ENCODE measurements at regions not wholly inside any gene's neighbourhood (a gene's known extent, or its start where the extent isn't known, plus 50 kb on each side); places are given as distances from the start of the nearest gene placed in this dataset.

DNA sequence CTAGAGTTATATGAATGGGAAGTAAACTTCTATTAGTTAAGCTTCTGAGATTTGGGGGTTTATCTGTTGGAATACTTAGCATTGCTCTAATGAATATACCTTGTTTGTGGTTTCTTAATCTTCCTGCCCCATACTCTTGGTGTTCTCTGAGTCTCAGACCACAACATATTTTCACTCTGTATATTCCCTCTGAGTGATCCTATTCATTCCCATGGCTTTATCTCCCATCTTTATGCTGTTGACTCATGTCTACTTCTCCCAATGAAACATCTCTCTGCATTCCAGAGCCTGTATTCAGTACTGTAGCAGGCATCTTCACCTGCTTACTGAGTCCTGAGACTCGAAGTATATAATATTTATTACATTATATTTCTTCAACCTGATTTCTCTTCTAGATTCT lies 283.7 kb upstream of the MAP3K7 start:
- H3K4me3 ChIP-seq: no peak overlapping the region
- H3K27ac ChIP-seq: no peak overlapping the region
- no peak overlapping the region for H3K9ac ChIP-seq
- no peak overlapping the region for H3K4me2 ChIP-seq
- no peaks in the 10 kb centered on the region for H3K36me3 ChIP-seq
- no peaks in the 10 kb centered on the region for H3K9me3 ChIP-seq (replicated peaks in 1 of 11)
- TF ChIP-seq Cebpa-rat (IDR thresholded peaks at IDR 0.05): no peak
- no peaks in the 10 kb centered on the region for H4K20me1 ChIP-seq
- no peaks in the 10 kb centered on the region for H3K4me1 ChIP-seq
- H3K27me3 ChIP-seq: no peaks in the 10 kb centered on the region

DNA sequence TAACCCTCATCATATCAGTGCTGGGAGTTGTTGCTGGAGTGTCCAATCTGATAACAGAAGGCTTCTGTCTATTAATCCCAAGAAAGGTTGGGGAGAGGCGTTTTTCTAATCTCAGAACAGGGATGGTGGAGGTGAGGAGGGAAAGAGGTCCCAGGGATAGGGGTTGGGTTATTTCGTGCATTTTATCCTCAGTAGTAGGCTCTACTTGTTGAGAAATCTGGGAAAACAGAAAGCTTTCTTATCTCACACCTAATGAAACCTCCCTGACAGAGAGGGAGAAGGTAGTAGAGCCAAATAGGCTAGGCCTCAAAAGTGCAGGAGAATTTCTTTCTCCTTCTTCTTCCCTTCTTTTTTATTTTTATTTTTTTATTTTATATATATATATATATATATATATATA lies 281.8 kb upstream of the MAP3K7 start:
- Histone ChIP-seq H3K36me3 (no peaks in the 10 kb centered on the region), H3K27ac (no peak overlapping the region), H4K20me1 (no peaks in the 10 kb centered on the region), H3K4me1 (no peaks in the 10 kb centered on the region), H3K4me2 (no peak overlapping the region), H3K9ac (no peak overlapping the region), H3K27me3 (no peaks in the 10 kb centered on the region), H3K9me3 (replicated peaks in 1 of 11) (no peaks in the 10 kb centered on the region), H3K4me3 (no peak overlapping the region)
- no peak for TF ChIP-seq Cebpa-rat (IDR thresholded peaks at IDR 0.05)

DNA sequence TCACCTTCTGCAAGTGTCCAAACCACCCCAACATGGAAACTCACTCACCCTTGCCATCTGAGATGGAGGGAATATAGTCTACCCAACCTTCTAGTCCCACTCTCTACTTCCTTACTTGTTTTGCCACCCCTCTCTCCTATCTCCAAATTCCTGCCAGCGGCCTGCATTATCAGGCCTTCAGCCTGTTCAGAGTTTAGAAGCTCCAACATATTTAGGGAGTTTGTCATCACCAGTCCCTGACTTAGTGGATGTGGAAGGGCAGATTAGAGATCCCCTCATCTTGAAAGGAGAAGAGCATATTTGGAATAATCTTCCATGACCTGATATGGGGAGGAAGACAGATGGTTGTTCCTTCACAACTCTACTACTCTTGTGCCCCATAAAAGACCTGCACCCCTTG lies 281.4 kb upstream of the MAP3K7 start:
- no peak overlapping the region for H3K9ac ChIP-seq
- no peaks in the 10 kb centered on the region for H3K9me3 ChIP-seq (replicated peaks in 1 of 11)
- H3K4me2 ChIP-seq: no peak overlapping the region
- no peak for TF ChIP-seq Cebpa-rat (IDR thresholded peaks at IDR 0.05)
- no peak overlapping the region for H3K4me3 ChIP-seq
- H3K4me1 ChIP-seq: no peaks in the 10 kb centered on the region
- H4K20me1 ChIP-seq: no peaks in the 10 kb centered on the region
- no peak overlapping the region for H3K27ac ChIP-seq
- H3K36me3 ChIP-seq: no peaks in the 10 kb centered on the region
- H3K27me3 ChIP-seq: no peaks in the 10 kb centered on the region

DNA sequence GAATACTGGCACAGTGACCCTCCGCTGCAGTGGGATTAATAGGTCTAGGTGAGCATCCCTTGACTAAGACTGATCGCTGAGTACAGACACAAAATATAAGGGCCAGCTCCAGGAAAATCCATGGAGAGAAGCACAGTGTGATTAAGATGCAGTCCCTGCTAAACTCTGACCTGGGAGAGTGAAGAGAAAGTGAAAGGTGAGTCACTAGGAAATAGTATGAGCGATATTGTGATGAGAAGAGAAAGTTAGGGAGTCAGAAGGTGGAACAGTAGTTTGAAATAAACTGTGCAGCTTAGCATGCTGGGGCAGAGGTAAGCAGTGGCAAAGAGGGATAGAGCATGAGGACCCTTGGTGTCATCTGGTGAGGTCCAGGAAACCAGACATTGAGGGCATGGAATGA lies 278.6 kb upstream of the MAP3K7 start:
- Histone ChIP-seq H3K9me3 (replicated peaks in 1 of 11) (no peaks in the 10 kb centered on the region), H3K9ac (no peak overlapping the region), H3K4me2 (no peak overlapping the region), H3K27me3 (no peaks in the 10 kb centered on the region), H3K4me1 (peaks cover 9 to 18% (median 12%) of the 10 kb centered on the region in 10 experiments), H3K27ac (no peak overlapping the region), H3K4me3 (no peak overlapping the region), H3K36me3 (no peaks in the 10 kb centered on the region), H4K20me1 (no peaks in the 10 kb centered on the region)
- no peak for TF ChIP-seq Cebpa-rat (IDR thresholded peaks at IDR 0.05)

DNA sequence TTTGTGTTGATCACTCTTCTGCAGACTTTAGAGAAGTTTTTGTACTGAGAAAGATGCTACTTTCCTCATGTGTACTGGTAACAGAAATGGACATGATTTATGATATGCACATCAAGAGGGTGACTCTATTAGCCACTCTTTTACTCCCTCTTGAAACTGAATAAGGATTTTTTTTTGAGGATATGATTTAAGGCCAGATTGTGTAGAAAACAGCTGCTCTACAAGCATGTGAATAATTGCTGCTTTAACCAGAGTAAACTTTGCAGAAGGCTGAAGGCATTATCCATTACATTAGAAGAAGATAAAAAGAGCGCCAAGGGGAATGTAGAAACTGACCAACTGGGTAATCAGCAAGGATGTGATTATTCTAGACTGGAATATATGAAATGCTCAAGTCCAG lies 276.2 kb upstream of the MAP3K7 start:
- no peaks in the 10 kb centered on the region for H3K9me3 ChIP-seq (replicated peaks in 1 of 11)
- H4K20me1 ChIP-seq: no peaks in the 10 kb centered on the region
- no peaks in the 10 kb centered on the region for H3K27me3 ChIP-seq
- H3K4me2 ChIP-seq: no peak overlapping the region
- TF ChIP-seq Cebpa-rat (IDR thresholded peaks at IDR 0.05): no peak
- H3K4me3 ChIP-seq: no peak overlapping the region
- H3K4me1 ChIP-seq: peaks cover 9 to 18% (median 12%) of the 10 kb centered on the region in 10 experiments
- H3K9ac ChIP-seq: no peak overlapping the region
- no peak overlapping the region for H3K27ac ChIP-seq
- no peaks in the 10 kb centered on the region for H3K36me3 ChIP-seq

DNA sequence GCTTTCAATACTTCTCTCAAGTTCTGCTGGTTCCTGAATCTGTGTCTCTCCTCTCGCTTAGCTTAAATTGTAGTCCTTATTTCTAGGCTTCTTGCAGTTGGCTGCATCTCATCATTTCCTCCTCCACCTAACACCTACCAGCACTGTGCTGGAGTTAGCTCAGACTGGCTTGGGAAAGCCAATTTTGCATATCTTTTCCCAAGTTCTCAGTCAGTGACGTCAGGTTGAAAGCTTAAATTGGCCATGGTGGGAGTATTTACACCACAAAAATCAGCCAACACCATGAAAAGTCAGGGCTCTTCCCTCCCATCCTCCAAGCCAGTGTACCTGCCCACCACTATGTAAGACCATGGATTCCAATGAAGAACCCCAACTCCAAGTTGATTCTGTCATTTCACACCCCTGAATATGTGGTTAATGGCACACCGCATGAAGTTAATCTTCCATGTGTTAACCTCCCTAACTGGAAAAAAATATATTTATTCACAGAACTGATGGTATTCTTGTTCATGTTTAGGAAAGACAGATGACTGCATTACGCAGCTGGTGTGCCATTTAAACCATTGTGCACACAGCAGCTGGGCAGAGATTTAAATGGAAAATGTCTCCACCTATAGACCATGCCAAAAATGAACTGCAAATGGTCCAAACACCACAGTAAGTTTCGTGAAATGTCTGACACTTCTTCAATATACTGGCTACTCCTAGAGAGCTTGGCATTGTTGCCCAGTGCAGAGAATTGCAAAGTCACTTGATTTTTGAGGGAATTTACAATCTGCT lies 274.1 kb upstream of the MAP3K7 start:
- TF ChIP-seq Cebpa-rat (IDR thresholded peaks at IDR 0.05): no peak
- Histone ChIP-seq H3K36me3 (no peaks in the 10 kb centered on the region), H3K4me2 (peak overlapping the region in 8 of 11 experiments; percentile 52 to 76 (median 64); a peak in 11 of 22 replicates)

DNA sequence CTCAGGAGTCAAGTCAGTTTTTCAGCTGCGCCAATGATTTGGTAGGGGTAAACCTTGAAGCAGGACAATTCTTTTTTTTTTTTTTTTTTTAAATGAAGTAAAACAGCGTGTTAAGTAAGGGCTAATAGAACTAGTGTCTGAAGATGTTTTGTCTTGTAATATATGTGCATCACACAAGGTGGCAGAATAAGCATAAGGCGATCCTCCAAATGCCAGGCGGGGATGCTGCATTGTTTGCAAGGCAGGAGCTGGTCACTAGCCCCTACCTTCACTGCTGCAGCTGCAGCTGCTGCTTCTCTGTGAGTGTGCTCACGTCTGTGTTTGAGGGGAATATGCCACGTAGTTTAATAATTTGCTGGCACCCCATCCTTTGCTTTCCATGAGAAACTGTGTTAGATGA lies 272.7 kb upstream of the MAP3K7 start:
- H3K4me2 ChIP-seq: no peak overlapping the region
- H3K4me1 ChIP-seq: peaks cover 9 to 18% (median 12%) of the 10 kb centered on the region in 10 experiments
- TF ChIP-seq Cebpa-rat (IDR thresholded peaks at IDR 0.05): no peak
- no peaks in the 10 kb centered on the region for H3K27me3 ChIP-seq
- H3K36me3 ChIP-seq: no peaks in the 10 kb centered on the region
- H4K20me1 ChIP-seq: no peaks in the 10 kb centered on the region
- no peaks in the 10 kb centered on the region for H3K9me3 ChIP-seq (replicated peaks in 1 of 11)
- no peak overlapping the region for H3K27ac ChIP-seq
- H3K4me3 ChIP-seq: no peak overlapping the region
- H3K9ac ChIP-seq: no peak overlapping the region

More for the DNA sequence above, 274.1 kb upstream of the MAP3K7 start:
- H3K4me1 ChIP-seq: peaks cover 9 to 18% (median 12%) of the 10 kb centered on the region in 10 experiments
- H3K9ac ChIP-seq: no peak overlapping the region
- H3K27me3 ChIP-seq: no peaks in the 10 kb centered on the region
- no peaks in the 10 kb centered on the region for H3K9me3 ChIP-seq (replicated peaks in 1 of 11)
- H4K20me1 ChIP-seq: no peaks in the 10 kb centered on the region
- H3K4me3 ChIP-seq: no peak overlapping the region
- peak overlapping the region in 2 of 11 experiments; percentile 18 to 34; a peak in 2 of 22 replicates for H3K27ac ChIP-seq

DNA sequence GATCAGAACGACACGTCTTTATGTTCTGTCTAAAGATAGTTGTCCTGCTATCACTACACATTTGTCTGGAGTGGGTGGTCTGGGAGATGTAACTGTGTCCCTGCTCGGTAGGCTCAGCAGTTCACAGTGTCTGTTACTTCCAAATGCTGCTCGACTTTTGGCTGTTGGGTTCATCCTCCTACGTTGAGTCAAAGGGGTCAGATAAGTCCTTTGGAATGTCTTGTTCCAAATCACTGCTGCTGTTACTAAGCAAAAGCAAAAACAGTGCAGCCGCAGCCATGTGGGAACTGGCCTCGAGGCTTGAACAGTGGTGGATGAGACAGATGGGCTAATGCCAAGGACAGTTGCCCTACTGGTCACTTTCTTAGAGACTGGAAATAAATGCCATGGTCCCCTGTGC lies 272.2 kb upstream of the MAP3K7 start:
- Histone ChIP-seq H4K20me1 (no peaks in the 10 kb centered on the region), H3K4me2 (no peak overlapping the region), H3K27me3 (no peaks in the 10 kb centered on the region), H3K4me3 (no peak overlapping the region), H3K27ac (no peak overlapping the region), H3K36me3 (no peaks in the 10 kb centered on the region), H3K9me3 (replicated peaks in 1 of 11) (no peaks in the 10 kb centered on the region), H3K4me1 (peaks cover 9 to 18% (median 12%) of the 10 kb centered on the region in 10 experiments), H3K9ac (no peak overlapping the region)
- TF ChIP-seq Cebpa-rat (IDR thresholded peaks at IDR 0.05): no peak

DNA sequence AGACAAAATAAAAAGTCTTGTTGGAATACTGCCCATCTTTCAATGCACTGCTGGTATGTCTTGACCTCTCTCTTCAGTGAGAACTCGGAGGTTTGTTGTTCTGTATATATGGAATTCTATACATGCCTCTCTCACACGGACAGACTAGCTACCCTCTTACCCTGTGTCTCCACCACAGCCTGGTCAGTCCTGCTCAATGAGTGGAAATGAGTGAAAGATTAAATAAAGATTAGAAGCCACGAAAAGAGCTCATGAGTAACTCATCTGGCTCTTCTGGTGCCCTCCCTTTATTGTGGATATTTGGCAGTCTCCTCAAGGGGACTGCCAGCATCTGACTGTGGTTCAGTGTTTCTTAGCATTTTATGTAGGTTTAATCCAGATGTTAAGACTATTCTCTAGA lies 262.8 kb upstream of the MAP3K7 start:
- Histone ChIP-seq H3K4me2 (no peak overlapping the region), H3K9me3 (replicated peaks in 1 of 11) (no peaks in the 10 kb centered on the region), H3K27me3 (no peaks in the 10 kb centered on the region), H3K4me3 (no peak overlapping the region), H3K27ac (no peak overlapping the region), H3K9ac (no peak overlapping the region), H3K36me3 (no peaks in the 10 kb centered on the region), H3K4me1 (no peaks in the 10 kb centered on the region), H4K20me1 (no peaks in the 10 kb centered on the region)
- no peak for TF ChIP-seq Cebpa-rat (IDR thresholded peaks at IDR 0.05)

DNA sequence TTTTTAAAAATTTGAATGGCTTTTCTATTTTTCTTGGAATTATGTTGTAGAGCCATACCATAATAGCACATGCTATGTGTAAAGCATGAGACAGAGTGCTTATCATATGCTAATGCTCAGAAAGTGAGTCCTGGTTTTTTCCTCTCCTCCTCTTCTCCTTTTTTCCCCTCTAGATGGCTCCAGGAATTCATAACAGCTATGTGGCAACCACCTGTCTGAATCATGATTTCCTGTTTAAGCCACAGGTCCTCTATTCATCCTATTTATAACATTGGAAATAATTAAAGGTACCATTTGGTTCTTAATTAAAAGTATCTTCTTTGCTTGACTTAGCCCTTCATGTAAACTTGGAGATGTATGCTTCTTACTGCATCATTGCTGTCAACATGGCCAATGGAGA lies 260.0 kb upstream of the MAP3K7 start:
- Histone ChIP-seq H3K9ac (no peak overlapping the region), H3K4me1 (no peaks in the 10 kb centered on the region), H3K4me3 (no peak overlapping the region), H3K27ac (no peak overlapping the region), H3K4me2 (no peak overlapping the region), H3K9me3 (replicated peaks in 1 of 11) (no peaks in the 10 kb centered on the region), H4K20me1 (no peaks in the 10 kb centered on the region), H3K27me3 (no peaks in the 10 kb centered on the region), H3K36me3 (no peaks in the 10 kb centered on the region)
- TF ChIP-seq Cebpa-rat (IDR thresholded peaks at IDR 0.05): no peak

Measured in BLaER1 treated with 17β-estradiol and CSF1 and Interleukin-3, amounts not matched to agents 10 nM and 100 nM (cell line).